Mesenchymal stem cell (in vitro differentiated cells and primary cell): ENCODE measurements at regions not wholly inside any gene's neighbourhood (a gene's known extent, or its start where the extent isn't known, plus 50 kb on each side); places are given as distances from the start of the nearest gene placed in this dataset.

ENCODE experiments used
- DNase-seq: peaks from one replicate; pipeline ENCODE4 v3.0.0-alpha.2; 2013
- H2AFZ ChIP-seq: one replicate; pipeline ENCODE4 v1.6.1; 2013; ENCODE audit warnings: low read depth, mild to moderate bottlenecking, control low read depth, inconsistent platforms, low read length, moderate library complexity
- H2AK5ac ChIP-seq: 2 replicates; pipeline ENCODE4 v1.6.1; 2013; ENCODE audit warnings: low read length, moderate library complexity, mild to moderate bottlenecking, inconsistent platforms; ENCODE audit not compliant: severe bottlenecking
- H2BK120ac ChIP-seq: one replicate; pipeline ENCODE4 v1.6.1; 2013; ENCODE audit warnings: low read depth, mild to moderate bottlenecking, inconsistent platforms, low read length, moderate library complexity
- H2BK12ac ChIP-seq, 2 experiments: one replicate each; pipeline ENCODE4 v1.6.1; 2013; ENCODE audit warnings: inconsistent platforms in 2 of 2, low read length in 2 of 2, mild to moderate bottlenecking in 2 of 2, moderate library complexity in 2 of 2, control low read depth in 1 of 2
- H2BK15ac ChIP-seq: one replicate; pipeline ENCODE4 v1.6.1; 2013; ENCODE audit warnings: mild to moderate bottlenecking, low read depth, inconsistent platforms; ENCODE audit not compliant: poor library complexity, severe bottlenecking
- H2BK5ac ChIP-seq: 2 replicates; pipeline ENCODE4 v1.6.1; 2013; ENCODE audit warnings: low read depth, mild to moderate bottlenecking, low read length, control low read depth, inconsistent platforms; ENCODE audit not compliant: poor library complexity, severe bottlenecking
- H3K14ac ChIP-seq, 2 experiments: one replicate each; pipeline ENCODE4 v1.6.1; 2013; ENCODE audit warnings: inconsistent platforms in 2 of 2, low read length in 2 of 2, control low read depth in 1 of 2, mild to moderate bottlenecking in 1 of 2, moderate library complexity in 1 of 2
- H3K18ac ChIP-seq, 2 experiments: one replicate each; pipeline ENCODE4 v1.6.1; 2013; ENCODE audit warnings: inconsistent platforms in 2 of 2, low read length in 2 of 2, control low read depth in 1 of 2, low read depth in 1 of 2, mild to moderate bottlenecking in 1 of 2
- H3K23ac ChIP-seq, 2 experiments: one replicate each; pipeline ENCODE4 v1.6.1; 2013; ENCODE audit warnings: inconsistent platforms in 2 of 2, low read length in 2 of 2, mild to moderate bottlenecking in 2 of 2, moderate library complexity in 2 of 2, control low read depth in 1 of 2
- H3K27ac ChIP-seq: 2 replicates; pipeline ENCODE4 v1.5.1; 2013; ENCODE audit warnings: mild to moderate bottlenecking, moderate library complexity, low read length, control low read depth, inconsistent platforms; ENCODE audit not compliant: poor library complexity, severe bottlenecking
- H3K27me3 ChIP-seq, 2 experiments: 2 replicates each; pipeline versions ENCODE4 v1.6.1 to v1.7.0; 2013; ENCODE audit warnings: low read length in 2 of 2, mild to moderate bottlenecking in 2 of 2, moderate library complexity in 2 of 2, control low read depth in 1 of 2, inconsistent platforms in 1 of 2; ENCODE audit not compliant: control insufficient read depth in 1 of 2, insufficient read depth in 1 of 2
- H3K36me3 ChIP-seq, 2 experiments: 2 replicates each; pipeline versions ENCODE4 v1.6.1 to v1.7.0; 2013; ENCODE audit warnings: low read length in 2 of 2, control low read depth in 1 of 2, inconsistent platforms in 1 of 2, low read depth in 1 of 2, mild to moderate bottlenecking in 1 of 2; ENCODE audit not compliant: insufficient read depth in 2 of 2, control insufficient read depth in 1 of 2
- H3K4ac ChIP-seq, 2 experiments: one replicate each; pipeline ENCODE4 v1.6.1; 2013; ENCODE audit warnings: inconsistent platforms in 2 of 2, low read length in 2 of 2, mild to moderate bottlenecking in 2 of 2, moderate library complexity in 2 of 2, control low read depth in 1 of 2, low read depth in 1 of 2
- H3K4me1 ChIP-seq: 2 replicates; pipeline ENCODE4 v1.6.1; 2013; ENCODE audit warnings: low read depth, low read length, control low read depth; ENCODE audit not compliant: control insufficient read depth, insufficient read depth
- H3K4me2 ChIP-seq: 2 replicates; pipeline ENCODE4 v1.6.1; 2013; ENCODE audit warnings: low read length, mild to moderate bottlenecking, inconsistent platforms; ENCODE audit not compliant: poor library complexity, severe bottlenecking
- H3K4me3 ChIP-seq, 2 experiments: 2 replicates each; pipeline versions ENCODE4 v1.5.1 to v1.7.0; 2013; ENCODE audit warnings: low read length in 2 of 2, mild to moderate bottlenecking in 2 of 2, control low read depth in 1 of 2, low read depth in 1 of 2; ENCODE audit not compliant: insufficient read depth in 1 of 2
- H3K79me1 ChIP-seq: replicated peaks from 2 replicates; pipeline ENCODE4 v1.6.1; 2013; ENCODE audit warnings: mild to moderate bottlenecking, control low read depth, low read length, inconsistent platforms; ENCODE audit not compliant: poor library complexity, severe bottlenecking
- H3K9ac ChIP-seq: 2 replicates; pipeline ENCODE4 v1.7.0; 2013; ENCODE audit warnings: mild to moderate bottlenecking, low read length, moderate library complexity
- H3K9me3 ChIP-seq: 2 replicates; pipeline ENCODE4 v1.7.0; 2013; ENCODE audit warnings: mild to moderate bottlenecking, low read length; ENCODE audit not compliant: control insufficient read depth
- H4K8ac ChIP-seq: one replicate; pipeline ENCODE4 v1.6.1; 2013; ENCODE audit warnings: inconsistent platforms, mild to moderate bottlenecking, low read length, moderate library complexity
- H4K91ac ChIP-seq: one replicate; pipeline ENCODE4 v1.6.1; 2013; ENCODE audit warnings: mild to moderate bottlenecking, low read length, inconsistent platforms
- WGBS: methylation state at CpG from one replicate; pipeline ENCODE4 v1.1.7; 2013; ENCODE audit warnings: mixed read lengths; 5-methylcytosine and 5-hydroxymethylcytosine counted together

DNA sequence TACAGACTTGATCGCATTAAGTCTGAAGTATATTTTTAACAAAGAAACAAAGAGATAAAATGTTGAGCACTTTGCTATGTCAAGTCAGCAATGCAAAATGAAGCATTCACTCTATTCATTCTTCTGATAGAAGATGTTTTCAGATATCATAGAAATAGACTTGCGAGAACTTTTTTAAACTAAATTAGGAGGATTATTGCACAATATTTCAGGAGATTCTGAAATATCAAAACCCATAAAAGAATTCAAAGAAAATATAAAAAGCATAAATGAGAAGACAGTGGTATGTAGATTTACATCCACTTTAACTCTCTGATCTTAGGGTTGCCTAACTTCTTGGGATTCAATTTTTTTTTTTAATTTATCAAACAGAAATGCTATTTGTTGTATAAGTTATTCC, 81.1 kb upstream of the PABPC4L start:
- Histone ChIP-seq H2BK120ac (no peak overlapping the region), H2BK15ac (no peak overlapping the region), H2BK5ac (no peak overlapping the region), H3K79me1 (no peaks in the 10 kb centered on the region), H3K27ac (no peak overlapping the region), H4K8ac (no peak overlapping the region), H3K9ac (no peak overlapping the region), H3K4me2 (no peak overlapping the region), H2BK12ac (no peak overlapping the region), H3K23ac (no peak overlapping the region), H3K4me3 (no peak overlapping the region), H2AFZ (no peak overlapping the region), H3K14ac (no peak overlapping the region), H2AK5ac (no peak overlapping the region), H3K36me3 (no peaks in the 10 kb centered on the region), H3K4ac (no peak overlapping the region), H3K27me3 (no peaks in the 10 kb centered on the region), H3K4me1 (no peaks in the 10 kb centered on the region), H3K9me3 (peaks cover 17% of the 10 kb centered on the region), H4K91ac (no peak overlapping the region), H3K18ac (no peak overlapping the region)
- no peak for DNase-seq
- WGBS: no CpG with 5 or more reads among the region's 2 CpGs

DNA sequence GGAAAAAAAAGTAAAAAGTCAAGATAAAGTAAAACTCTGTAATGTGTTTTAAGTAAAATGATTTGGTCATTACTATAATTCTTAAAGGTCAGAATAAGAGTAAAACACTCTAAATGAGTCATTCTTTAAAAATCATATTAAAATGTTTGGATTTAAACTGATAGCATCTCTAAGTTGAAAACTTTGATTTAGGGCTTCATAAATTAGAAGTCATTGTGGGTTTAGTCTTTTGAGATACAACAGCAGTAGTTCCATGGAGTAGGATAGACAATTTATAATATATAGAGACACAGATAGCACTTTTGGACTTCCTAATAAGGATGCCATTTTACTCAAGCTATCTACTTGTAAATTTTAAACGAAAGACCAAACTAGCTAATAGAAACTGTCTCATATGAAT, 77.1 kb upstream of the PABPC4L start:
- peaks cover 12% of the 10 kb centered on the region for H3K9me3 ChIP-seq
- H4K91ac ChIP-seq: no peak overlapping the region
- H4K8ac ChIP-seq: no peak overlapping the region
- H3K4me2 ChIP-seq: no peak overlapping the region
- no peak overlapping the region for H2AFZ ChIP-seq
- no peak overlapping the region for H3K18ac ChIP-seq
- no CpG with 5 or more reads among the region's 1 CpG for WGBS
- no peaks in the 10 kb centered on the region for H3K79me1 ChIP-seq
- no peak overlapping the region for H3K4ac ChIP-seq
- H3K23ac ChIP-seq: no peak overlapping the region
- no peaks in the 10 kb centered on the region for H3K36me3 ChIP-seq
- H3K9ac ChIP-seq: no peak overlapping the region
- no peak overlapping the region for H2BK5ac ChIP-seq
- H3K4me1 ChIP-seq: no peaks in the 10 kb centered on the region
- no peak overlapping the region for H3K4me3 ChIP-seq
- no peak overlapping the region for H3K27ac ChIP-seq
- no peak overlapping the region for H2BK120ac ChIP-seq
- H3K14ac ChIP-seq: no peak overlapping the region
- H3K27me3 ChIP-seq: no peaks in the 10 kb centered on the region
- no peak overlapping the region for H2BK12ac ChIP-seq
- peak; percentile 50 for DNase-seq
- H2AK5ac ChIP-seq: no peak overlapping the region
- H2BK15ac ChIP-seq: no peak overlapping the region

DNA sequence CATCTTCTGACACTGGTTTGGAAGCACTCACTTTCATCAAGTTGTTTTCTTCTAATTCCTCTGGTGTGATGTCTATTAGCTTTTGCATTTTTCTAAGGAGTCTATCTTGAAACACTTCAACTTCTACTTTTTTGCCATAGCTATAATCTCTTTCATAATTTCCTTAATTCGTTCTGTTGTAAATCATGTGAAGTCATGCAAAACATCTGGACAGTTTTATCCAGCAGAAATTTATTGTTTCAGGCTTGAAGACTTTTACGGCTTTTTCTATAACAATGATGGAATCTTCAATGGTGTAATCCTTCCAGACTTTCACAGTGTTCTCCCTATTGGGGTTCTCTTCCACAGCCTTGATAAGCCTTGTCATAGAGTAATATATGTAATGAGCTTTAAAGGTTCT, 74.9 kb upstream of the PABPC4L start:
- no peak overlapping the region for H2BK120ac ChIP-seq
- no peak overlapping the region for H2BK12ac ChIP-seq
- H3K4me2 ChIP-seq: no peak overlapping the region
- H4K91ac ChIP-seq: no peak overlapping the region
- H3K4me1 ChIP-seq: no peaks in the 10 kb centered on the region
- H3K4me3 ChIP-seq: no peak overlapping the region
- H3K27me3 ChIP-seq: no peaks in the 10 kb centered on the region
- no peak overlapping the region for H4K8ac ChIP-seq
- no peaks in the 10 kb centered on the region for H3K79me1 ChIP-seq
- H3K36me3 ChIP-seq: no peaks in the 10 kb centered on the region
- WGBS: 80% methylated on average over 1 of the region's 2 CpGs
- no peak overlapping the region for H3K9ac ChIP-seq
- peaks cover 12% of the 10 kb centered on the region for H3K9me3 ChIP-seq
- no peak overlapping the region for H3K18ac ChIP-seq
- H2AK5ac ChIP-seq: no peak overlapping the region
- no peak overlapping the region for H2BK15ac ChIP-seq
- no peak overlapping the region for H2AFZ ChIP-seq
- DNase-seq: peak; percentile 5
- no peak overlapping the region for H3K23ac ChIP-seq
- H3K14ac ChIP-seq: no peak overlapping the region
- no peak overlapping the region for H3K27ac ChIP-seq
- H2BK5ac ChIP-seq: no peak overlapping the region
- H3K4ac ChIP-seq: no peak overlapping the region

DNA sequence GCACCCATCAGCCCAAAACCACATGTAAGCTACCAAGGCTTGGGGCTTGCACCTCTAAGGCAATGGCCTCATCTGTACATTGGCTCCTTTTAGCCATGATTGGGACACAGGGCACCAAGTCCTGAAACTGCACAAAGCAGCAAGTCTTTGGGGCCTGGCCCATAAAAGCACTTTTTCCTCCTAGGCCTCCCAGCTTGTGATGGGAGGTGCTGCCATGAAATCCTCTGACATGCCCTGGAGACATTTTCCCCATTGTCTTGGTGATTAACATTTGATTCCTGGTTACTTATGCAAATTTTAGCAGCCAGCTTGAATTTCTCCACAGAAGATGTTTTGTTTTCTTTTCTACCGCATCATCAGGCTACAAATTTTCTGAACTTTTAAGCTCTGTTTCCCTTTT, 58.5 kb upstream of the PABPC4L start:
- H4K91ac ChIP-seq: no peak overlapping the region
- H3K4me2 ChIP-seq: no peak overlapping the region
- no peak overlapping the region for H3K4ac ChIP-seq
- no peak overlapping the region for H3K4me3 ChIP-seq
- H2BK12ac ChIP-seq: no peak overlapping the region
- 91% methylated on average over 1 of the region's 1 CpG for WGBS
- no peak overlapping the region for H2AK5ac ChIP-seq
- no peak for DNase-seq
- no peak overlapping the region for H2BK5ac ChIP-seq
- H4K8ac ChIP-seq: no peak overlapping the region
- no peaks in the 10 kb centered on the region for H3K4me1 ChIP-seq
- H3K14ac ChIP-seq: no peak overlapping the region
- H2BK120ac ChIP-seq: no peak overlapping the region
- no peak overlapping the region for H3K27ac ChIP-seq
- H3K23ac ChIP-seq: no peak overlapping the region
- no peak overlapping the region for H3K9ac ChIP-seq
- H3K27me3 ChIP-seq: no peaks in the 10 kb centered on the region
- no peaks in the 10 kb centered on the region for H3K79me1 ChIP-seq
- no peaks in the 10 kb centered on the region for H3K36me3 ChIP-seq
- peaks cover 8% of the 10 kb centered on the region for H3K9me3 ChIP-seq
- H2AFZ ChIP-seq: no peak overlapping the region
- no peak overlapping the region for H3K18ac ChIP-seq
- H2BK15ac ChIP-seq: no peak overlapping the region
